Activated T-helper 9 cell treated with anti-CD3 and anti-CD28 coated beads, Interleukin-2, amount 50 U/mL, for 16 hours (primary cell): ENCODE measurements at regions not wholly inside any gene's neighbourhood (a gene's known extent, or its start where the extent isn't known, plus 50 kb on each side); places are given as distances from the start of the nearest gene placed in this dataset.
"Not testable (repeated sequence)": the region's sequence is repeated elsewhere in the genome, so short reads cannot be mapped to it uniquely, and the experiment has no call there.

Experiments
- DNase-seq: peaks from one replicate; pipeline ENCODE4 v3.0.0-alpha.2; 2020; ENCODE audit warnings: low read depth

DNA sequence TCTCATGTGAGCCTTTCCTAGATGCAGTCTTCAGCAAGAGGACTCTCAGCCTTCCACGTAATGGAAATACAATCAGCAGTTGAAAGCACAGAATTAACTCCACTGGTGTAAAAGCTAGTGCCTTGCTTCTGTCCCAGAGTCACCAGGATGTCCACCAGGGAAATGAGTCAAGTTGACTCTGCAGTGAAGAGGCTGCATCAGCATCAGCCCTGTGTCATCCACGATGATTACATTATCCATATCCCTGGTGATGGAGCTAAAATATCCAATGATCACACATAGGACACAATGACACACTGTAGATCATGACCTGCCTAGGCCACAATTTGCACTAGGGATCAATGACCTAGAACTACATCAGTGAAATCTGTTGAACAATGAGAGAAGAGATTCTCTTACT is 262.4 kb downstream of the ERMARD start:
- DNase-seq: no peak

DNA sequence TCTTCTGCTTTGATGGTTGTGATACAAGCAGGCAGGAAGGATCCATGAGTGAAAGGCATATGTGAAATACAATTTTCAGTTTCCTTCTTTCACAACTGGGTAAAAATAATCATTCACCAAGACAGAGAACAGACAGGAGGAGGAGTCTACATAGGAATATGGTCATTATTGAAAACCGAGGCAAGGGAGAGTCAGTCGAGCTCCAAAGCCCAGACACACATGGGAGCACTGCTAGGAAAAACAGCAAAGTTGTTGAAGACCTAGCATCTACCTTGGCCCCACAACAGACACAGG is 260.6 kb downstream of the ERMARD start:
- DNase-seq: no peak

DNA sequence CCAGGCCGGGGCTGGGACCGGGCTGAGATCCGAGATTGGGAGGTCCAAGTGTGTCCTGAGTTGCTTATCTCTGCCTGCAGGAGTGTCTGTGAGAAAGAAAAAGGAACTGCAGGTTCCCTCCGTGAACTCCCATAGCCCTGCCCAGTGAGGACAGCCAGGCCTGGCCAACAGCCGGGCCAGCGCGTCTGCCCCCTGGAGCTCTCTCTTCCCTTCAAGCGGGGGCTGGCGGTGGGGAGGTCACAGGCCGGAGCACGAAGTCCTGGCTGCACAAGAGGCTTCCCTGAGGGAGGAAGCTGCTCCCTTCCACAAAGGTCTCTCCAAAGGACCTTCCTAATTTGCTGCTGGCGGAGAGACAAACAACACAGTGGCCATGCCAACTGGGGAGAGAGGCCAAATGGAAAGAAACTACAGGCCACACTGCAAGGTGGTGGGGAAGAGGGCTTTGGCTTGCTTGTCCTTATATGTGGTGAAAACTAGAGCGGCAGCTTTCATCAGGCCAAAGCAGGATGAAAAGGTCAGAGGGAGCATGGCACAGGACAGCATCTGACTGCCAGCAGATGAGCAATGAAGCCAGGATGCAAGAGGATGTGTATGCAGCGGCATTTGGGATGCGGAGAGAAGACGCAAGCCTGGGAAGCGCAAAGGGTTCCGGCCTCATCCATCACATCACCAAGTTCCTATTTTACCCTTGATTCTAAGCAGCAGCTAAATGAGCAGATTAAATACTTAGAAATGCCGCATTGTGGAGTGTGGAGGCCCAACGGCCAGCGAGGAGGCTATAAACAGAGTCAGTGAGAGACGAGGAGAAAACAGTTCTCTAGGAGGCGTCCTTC is 260.0 kb downstream of the ERMARD start:
- DNase-seq: no peak

DNA sequence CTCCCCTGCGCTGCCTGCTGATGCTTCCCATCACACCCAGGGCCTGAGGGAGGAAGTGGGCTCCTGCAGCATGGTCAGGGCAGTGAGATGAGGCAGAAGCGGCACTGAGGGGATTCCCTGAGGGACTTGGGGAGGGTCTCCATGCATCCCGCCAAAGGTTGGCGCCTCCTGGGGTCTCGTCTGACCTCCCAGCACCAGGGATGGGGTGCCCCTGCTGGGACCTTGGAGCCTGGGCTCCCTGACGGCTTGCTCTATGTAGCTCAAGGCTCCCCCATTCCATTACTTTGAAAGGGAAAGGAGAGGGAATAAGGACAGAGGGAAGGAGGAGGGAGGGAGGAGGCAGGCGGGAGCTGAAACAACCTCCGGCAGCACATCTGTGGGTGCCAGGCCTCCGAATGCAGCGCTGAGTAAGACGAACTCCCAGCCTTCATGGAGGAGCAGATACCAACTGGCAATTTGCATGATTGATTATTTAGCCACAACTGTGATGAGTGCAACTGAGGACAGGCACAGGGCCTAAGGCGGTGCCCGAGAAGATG is 259.3 kb downstream of the ERMARD start:
- DNase-seq: no peak

DNA sequence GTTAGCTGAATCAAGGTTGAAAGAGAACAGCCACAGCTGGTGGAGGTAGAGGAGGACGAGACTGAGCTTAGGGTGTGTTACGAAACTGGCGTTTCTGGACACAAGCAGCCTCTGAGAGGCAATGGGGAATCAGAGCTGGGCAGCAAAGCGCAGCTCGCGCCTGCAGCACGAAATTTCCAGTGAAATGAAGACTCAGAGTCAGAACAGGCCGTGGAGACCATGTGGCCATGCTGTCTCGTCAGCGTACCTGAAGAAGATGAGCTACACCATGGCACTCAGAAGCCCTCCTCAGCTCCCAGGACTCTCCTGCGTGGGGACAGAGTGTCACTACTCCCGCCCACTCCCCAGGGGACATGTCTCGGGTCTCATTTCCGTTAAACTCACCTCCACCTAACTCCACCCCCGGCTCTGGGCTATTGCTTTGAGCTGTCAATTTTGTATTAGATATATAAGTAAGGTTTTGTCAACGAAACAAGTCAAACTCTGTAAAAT is 256.9 kb downstream of the ERMARD start:
- no peak for DNase-seq

DNA sequence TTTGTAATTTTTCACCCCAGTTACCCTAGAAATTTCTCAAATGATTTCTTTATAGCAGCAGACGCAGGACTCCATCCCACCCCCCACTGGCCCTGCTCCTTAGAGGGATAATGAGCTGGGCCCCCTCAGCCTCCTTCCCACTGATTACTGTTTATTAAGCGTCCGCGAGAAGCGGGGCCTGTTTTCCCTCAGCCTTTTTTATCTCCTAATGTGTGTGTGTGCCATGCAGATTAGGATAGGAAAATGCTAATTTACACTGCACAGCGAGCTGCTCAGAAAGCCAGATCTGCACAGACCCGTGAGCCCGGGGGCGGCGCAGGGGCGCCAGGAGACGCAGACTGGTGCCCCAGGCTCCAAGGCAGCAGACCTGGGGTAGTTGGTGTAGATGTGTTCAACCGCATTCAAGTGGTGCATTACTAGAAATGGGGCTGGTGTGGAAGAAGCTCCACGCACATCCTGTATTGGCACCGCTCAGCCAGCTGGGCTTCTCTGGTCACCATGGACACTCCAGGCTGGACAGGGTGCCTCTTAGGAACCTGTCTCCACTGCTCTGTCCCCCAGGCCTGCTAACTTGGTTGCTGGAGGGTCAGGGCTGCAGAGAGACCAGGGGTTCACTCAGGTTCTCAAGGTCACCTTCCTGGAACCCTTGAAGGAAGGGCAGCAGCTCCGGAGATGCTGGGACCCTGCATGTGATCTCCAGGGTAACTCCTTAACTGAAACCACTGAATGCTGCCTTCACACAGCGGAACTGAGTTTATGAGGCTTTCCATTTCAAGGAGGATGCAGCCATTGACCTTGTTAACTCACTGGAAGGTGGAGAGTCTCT is 256.3 kb downstream of the ERMARD start:
- DNase-seq: no peak

DNA sequence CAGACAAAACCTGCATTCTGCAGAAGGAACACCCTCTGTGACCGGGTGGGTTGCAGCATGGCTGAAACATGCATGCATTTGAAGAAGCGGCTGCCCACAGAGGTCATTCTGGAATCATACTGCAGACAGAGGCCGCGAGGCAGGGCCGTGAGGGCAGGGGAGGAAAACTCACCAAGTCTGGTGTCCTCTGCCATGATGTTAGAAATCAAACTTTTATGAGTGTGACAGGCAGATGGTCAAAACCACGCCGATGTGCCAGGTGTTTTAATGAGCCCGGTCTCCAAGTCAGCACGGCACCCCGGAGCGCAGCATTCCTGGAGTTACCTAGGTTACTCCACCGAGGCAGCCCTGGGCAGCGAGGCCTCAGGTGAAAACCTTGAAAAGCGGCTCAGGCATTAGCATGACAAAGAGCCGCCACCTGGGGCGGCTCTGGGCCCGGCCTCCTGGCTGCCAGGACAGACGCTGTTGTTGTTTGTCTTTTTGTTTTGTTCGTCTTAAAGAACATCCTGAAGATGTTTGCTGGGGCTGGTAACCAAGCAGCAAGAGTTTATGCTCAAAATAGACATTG is 255.6 kb downstream of the ERMARD start:
- DNase-seq: no peak

DNA sequence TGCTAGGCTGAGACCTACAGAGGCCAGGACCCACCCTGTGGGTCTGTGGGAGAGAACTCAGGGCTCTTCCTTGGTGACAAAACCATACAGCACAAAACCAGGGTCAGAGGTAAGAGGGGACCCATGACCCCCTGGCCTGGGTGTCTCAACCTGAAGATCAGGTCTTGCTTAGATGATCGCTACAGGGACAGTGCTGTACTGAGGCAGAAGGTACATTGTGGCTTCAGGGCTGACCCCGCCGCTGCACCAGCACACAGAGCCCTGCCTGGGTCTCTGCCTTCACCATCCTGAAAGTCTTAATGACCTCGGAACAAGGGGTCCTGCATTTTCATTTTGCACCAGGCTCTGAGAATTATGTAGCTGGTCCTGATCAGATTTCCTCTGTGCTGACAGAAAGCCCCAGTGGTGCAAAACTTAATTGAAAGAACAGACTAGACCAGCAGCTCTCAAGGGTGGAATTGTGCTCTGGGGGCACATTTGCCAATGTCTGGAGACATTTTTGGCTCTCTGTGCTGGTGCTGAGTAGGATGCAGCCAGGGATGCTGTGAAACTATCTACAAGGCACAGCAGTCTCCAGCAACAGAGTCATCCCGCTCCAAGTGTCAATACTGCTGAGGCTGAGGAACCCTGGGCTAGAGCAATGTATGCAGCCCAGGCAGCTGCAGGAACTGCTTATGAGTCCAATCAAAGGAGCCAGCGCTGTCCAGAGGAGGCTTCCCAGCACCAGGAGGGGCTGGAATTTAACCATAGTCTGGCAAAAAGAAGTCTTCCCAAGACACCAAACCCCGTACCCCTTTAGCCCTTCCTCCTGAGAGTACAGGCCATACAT is 254.9 kb downstream of the ERMARD start:
- no peak for DNase-seq

DNA sequence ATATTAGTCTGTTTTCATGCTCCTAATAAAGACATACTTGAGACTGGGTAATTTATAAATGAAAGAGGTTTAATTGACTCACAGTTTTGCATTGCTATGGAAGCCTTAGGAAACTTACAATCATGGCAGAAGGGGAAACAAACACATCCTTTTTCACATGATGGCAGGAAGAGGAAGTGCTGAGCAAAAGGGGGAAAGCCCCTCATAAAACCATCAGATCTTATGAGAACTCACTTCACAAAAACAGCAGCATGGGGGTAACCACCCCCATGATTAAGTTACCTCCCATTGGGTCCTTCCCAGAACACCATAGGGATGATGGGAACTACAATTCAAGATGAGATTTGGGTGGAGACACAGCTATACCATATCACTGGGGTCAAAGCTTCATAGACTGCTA is 254.2 kb downstream of the ERMARD start:
- no peak for DNase-seq

DNA sequence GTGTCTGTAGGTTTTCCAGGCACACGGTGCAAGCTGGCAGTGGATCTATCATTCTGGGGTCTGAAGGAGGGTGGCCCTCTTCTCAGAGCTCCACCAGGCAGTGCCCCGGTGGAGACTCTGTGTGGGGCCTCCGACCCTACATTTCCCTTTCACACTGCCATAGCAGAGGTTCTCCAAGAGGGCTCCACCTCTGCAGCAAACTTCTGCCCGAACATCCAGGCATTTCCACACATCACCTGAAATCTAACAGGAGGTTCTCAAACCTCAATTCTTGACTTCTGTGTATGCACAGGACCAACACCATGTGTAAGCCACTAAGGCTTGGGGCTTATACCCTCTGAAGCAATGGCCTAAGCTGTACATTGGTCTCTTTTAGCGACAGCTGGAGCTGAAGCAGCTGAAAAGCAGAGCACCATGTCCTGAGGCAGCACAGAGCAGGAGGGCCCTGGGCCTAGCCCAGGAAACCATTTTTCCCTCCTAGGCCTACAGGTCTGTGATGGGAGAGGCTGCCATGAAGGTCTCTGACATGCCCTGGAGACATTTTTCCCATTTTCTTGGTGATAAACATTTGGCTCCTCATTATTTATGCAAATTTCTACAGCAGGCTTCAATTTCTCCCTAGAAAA is 253.3 kb downstream of the ERMARD start:
- no peak for DNase-seq

DNA sequence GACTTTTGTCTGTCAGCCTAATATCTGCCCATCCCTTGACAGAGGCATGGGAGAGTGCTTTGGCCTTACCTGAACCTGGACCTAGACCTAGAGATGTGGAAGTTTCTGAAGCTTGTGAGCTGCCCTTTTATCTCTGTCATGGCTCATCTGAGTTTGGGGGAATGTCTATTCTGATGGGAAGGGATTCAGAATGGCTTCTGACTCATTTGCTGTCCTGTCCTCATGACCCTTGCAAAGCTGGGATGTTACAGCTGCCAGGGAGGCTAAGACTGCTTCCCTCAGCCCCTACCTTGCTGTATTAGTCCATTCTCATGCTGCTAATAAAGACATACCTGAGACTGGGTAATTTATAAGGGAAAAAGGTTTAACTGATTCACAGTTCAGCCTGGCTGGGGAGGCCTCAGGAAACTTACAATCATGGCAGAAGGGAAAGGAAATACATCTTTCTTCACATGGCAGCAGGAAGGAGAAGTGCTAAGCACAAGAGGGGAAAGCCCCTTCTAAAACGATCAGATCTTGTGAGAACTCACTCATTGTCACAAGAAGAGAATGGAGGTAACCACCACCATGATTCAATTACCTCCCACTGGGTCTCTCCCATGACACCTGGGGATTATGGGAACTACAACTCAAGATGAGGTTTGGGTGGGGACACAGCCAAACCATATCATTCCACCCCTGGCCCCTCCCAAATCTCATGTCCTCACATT is 252.2 kb downstream of the ERMARD start:
- no peak for DNase-seq

DNA sequence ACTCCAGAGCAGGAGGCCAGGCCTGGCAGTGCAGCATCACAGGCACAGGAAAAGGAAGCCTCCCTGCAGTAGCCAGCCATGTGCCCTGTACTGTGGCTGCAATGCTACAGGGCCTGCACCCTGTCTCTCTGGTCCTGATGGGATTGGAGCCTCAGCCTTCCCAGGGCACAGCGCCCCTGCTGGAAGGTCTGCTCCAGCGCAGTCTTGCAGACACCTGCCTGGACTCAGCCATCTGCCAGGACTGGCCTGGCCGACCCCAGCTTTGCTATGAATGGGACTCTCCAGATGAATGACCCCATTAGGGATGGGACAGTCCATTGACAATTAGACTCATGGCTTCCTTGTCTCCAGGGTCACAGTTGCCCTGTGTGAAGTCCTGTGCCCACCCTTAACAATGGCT is 251.6 kb downstream of the ERMARD start:
- DNase-seq: no peak

DNA sequence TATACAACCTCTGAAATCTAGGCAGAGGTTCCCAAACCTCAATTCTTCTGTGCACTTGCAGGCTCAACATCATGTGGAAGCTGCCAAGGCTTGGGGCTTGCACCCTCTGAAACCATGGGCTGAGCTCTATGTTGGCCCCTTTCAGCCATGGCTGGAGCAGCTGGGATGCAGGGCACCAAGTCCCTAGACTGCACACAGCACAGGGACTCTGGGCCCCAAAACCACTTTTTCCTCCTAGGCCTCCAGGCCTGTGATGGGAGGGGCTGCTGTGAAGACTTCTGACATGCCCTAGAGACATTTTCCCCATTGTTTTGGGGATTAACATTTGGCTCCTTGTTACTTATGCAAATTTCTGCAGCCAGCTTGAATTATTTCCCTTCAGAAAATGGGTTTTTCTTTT is 250.4 kb downstream of the ERMARD start:
- DNase-seq: not testable (repeated sequence)

DNA sequence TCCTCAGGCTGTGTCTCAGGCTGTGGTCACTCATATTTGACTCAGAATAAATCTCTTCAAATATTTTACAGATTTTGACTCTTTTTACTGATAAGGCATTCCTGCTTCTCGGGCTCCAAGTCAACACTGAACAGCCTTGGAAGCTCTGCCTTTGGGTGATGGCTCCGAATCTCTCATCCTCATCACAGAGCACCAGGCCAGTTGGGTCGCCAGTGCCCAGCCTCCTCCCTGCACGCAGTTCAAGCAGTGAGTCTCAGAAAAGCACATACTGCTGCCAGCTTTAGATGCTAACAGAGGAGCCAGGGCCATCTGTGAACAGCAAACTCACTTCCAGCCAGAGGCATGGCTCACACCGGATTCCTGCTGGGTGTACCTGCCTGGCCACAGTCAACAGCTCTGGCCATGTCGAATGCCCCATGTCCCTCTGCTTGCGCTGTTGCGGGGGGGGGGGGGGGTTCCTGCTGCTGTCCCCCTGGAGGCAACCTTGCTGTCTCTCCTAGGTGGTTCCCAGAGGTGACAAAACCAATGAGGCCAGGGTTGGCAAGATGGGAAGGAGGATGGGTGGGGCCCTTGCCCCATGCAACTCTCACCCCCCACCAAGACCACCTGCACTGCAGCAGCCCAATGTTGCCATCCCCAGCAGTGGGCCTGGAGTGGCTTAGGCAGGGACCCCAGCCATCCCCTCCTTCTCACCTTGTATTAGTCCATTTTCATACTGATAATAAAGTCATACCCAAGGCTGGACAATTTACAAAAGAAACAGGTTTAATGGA is 248.8 kb downstream of the ERMARD start:
- DNase-seq: no peak

DNA sequence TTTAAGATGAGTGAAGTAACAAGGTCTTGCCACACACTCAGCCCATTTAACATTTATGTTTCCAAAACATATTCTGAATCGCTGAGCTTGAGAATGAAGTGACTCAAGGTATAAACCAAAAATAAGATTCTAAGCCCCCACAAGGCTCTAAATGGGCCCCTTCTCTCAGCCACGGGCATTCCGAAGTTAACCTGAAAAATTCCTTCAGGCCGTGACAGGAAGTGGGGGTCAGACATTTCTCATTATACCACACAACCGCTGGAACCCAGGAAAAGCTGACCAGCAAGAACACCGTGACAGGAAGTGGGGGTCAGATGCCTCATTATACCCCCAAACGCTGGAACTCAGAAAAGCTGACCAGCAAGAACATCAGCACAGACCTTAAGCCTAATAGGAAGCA is 247.9 kb downstream of the ERMARD start:
- no peak for DNase-seq

DNA sequence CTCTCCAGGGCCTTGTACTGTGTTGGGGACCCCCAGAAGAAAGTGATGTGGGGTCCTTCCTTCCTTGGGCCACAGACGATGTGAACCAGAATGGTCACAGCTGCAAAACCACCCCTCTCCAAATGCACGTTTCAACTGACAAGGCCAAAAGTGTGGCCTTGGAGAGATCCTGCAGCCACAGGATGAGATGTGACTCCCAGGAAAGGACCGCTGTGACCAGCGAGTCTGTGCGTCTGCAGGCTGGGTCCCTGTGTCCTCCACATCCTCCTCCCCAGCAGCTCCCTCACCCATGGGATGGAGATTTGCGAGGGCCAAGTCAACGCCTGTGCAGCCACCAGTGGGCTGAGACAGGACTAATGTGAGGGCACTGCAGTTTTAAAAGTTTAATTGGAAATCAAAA is 247.0 kb downstream of the ERMARD start:
- DNase-seq: no peak

DNA sequence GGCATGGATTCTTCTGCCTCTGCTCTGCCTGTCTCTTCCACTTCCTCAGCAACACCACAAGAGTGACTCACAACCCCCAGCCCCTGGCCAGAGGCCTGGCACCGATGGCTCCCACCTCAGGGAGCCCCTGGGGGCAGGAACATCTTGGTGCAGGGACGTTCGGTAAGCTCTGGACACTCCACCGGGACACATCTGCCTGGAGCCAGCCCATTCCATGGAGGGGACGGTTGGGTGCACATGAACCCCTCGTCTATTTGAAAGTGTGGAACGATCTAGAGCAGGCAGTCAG is 246.5 kb downstream of the ERMARD start:
- DNase-seq: no peak

DNA sequence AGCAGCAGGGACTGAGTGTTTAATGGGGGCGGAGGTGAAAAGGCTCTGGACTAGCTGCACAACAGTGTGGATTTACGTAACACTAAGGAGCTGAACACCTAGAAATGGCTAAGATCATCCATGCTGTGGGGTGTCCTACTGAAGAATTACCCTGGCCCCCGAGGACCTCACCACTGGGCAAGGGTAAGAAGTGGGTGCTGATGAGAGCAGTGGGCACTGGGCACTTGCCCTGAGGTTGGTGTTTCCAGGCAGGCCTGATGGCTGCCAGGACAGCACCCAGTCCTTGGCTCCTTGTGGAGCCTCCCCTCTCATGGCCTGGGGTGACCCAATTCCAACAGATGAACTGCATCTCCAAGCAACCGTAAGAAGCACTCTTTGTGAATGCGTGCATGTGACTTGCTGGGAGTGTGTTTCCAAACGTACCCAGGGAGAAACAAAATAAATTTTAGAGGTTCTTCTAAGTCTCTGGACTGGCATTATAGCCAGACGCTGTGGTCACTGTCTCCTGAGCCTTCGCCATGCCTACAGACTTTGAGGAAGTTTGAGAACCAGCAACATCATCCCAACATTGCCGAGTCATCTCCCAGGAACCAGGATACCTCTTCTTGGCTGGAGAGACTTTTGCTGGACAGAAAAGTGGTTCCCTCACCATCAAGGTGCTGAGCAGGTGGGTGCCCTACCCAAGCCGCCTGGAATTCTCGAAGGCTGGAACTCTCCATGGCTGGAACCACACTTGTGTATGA is 245.9 kb downstream of the ERMARD start:
- DNase-seq: no peak

DNA sequence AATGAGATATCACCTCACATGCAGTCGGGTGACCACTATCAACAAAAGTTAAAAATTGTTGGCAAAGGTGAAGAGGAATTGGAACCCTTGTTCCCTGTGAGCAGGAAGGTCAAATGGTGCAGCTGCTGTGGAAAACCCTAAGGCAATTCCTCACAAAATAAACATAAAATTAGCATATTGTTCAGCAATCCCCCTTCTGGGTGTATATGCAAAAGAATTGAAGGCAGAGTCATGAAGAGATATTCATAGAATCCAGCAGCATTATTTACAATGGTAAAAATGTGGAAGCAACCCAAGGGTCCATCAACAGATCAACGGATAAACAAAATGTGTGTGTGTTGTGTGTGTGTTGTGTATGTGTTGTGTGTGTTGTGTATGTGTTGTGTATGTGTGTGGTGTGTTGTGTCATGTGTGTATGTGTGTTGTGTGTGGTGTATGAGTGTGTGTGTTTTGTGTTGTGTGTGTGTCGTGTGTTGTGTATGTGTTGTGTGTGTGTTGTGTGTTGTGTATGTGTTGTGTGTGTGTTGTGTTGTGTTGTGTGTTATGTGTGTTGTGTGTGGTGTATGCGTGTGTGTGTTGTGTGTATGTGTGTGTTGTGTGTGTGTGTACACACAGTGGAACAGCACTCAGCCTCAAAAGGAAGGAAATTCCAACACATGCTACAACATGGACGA is 245.1 kb downstream of the ERMARD start:
- no peak for DNase-seq
